Large intestine (tissue), 3 donors: ENCODE measurements at regions not wholly inside any gene's neighbourhood (a gene's known extent, or its start where the extent isn't known, plus 50 kb on each side); places are given as distances from the start of the nearest gene placed in this dataset.

Source experiments
- DNase-seq, 2 donors: peaks; one replicate each; pipeline versions ENCODE4 v3.0.0 to v3.0.0-alpha.2; 2013
- H3K27ac ChIP-seq: one replicate; pipeline ENCODE4 v1.5.1; 2013; ENCODE audit warnings: low read length
- H3K27me3 ChIP-seq: 2 replicates; pipeline ENCODE4 v1.6.1; 2013; ENCODE audit warnings: low read length; ENCODE audit not compliant: control insufficient read depth, insufficient read depth
- H3K36me3 ChIP-seq: 2 replicates; pipeline ENCODE4 v1.6.1; 2013; ENCODE audit warnings: low read length; ENCODE audit not compliant: control insufficient read depth, insufficient read depth
- H3K4me1 ChIP-seq: one replicate; pipeline ENCODE4 v1.6.1; 2013; ENCODE audit warnings: low read length; ENCODE audit not compliant: control insufficient read depth, insufficient read depth
- H3K4me3 ChIP-seq: one replicate; pipeline ENCODE4 v1.5.1; 2013; ENCODE audit warnings: low read length
- H3K9me3 ChIP-seq: one replicate; pipeline ENCODE4 v1.6.1; 2013; ENCODE audit warnings: mild to moderate bottlenecking, low read depth, low read length, moderate library complexity; ENCODE audit not compliant: control insufficient read depth
- WGBS: methylation state at CpG from one replicate; pipeline ENCODE4 v1.1.5; 2013; ENCODE audit warnings: low lambda C conversion rate; ENCODE audit not compliant: insufficient coverage; 5-methylcytosine and 5-hydroxymethylcytosine counted together

DNA sequence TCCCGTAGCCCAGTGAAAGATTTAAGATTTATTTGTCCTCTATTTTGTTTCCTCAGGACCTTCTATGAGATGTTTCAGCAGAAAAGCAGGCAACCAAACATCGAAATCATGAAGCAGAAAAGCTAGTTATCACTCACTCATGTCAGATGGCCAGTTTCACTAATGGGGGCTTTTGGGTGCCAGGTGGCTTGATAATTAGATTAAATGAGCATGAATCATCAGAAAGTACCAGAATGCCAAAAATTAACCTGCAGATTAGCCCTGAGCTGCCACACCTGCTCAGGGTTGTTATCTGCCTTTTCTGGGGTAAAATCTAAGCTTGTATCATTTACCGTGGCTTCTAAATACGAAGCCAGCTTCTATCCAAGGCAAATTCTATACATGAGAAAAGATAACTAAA, 1017.5 kb downstream of the XPNPEP1 start:
- no peaks in the 10 kb centered on the region for H3K4me1 ChIP-seq
- H3K36me3 ChIP-seq = no peaks in the 10 kb centered on the region
- H3K9me3 ChIP-seq = no peaks in the 10 kb centered on the region
- WGBS = 71% methylated on average over 1 of the region's 4 CpGs
- H3K4me3 ChIP-seq = no peak overlapping the region
- no peaks in the 10 kb centered on the region for H3K27me3 ChIP-seq
- DNase-seq = no peak
- no peak overlapping the region for H3K27ac ChIP-seq

DNA sequence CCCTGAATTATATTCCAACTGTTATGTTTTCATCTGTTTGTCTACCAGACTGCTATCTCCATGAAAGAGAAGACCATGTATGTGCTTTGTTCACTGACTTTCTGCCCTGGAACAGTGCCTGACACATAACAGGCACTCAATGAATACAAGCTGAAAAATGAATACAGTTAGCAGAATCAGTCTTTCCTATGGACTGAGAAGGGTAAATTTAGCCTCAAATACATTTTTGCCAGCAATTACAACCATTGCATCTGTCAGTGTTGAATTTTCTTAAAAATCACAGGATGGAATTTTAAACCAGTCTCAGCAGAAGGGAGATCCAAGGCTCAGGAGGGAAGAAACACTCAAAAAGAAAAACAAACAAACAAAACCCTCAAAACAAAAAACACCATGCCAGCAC, 1018.1 kb downstream of the XPNPEP1 start:
- no peaks in the 10 kb centered on the region for H3K9me3 ChIP-seq
- no peak overlapping the region for H3K27ac ChIP-seq
- no peak for DNase-seq
- no peaks in the 10 kb centered on the region for H3K27me3 ChIP-seq
- no peak overlapping the region for H3K4me3 ChIP-seq
- no peaks in the 10 kb centered on the region for H3K36me3 ChIP-seq
- no peaks in the 10 kb centered on the region for H3K4me1 ChIP-seq

DNA sequence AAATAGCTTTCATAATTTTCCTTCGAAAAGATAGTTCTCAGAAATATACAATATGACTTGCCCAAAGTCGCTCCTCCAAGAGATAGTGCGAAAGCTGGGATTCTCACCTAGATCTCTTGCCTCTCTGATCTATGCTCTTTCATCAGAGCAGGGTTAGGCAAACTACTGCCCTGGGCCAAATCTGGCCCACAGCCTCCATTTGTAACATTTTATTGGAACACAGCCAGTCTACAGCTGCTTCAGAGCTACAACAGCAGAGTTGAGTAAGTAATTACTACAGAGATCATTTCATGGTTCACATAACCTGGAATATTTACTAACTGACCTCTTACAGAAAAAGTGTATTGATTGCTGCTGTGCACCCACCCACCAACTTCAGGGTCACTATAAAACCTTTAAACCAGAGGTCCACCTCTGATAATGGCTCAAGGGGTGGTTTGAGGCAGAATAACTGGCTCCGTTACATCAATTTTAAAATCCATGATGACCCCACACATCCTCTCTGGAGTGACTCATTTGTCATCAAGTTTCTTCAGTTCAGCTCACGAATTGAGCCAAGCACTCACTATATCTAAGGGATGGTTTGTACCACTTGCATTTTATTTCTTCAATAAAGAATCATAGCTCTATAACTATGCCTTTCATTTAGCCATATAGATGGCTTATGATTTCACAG, 1019.0 kb downstream of the XPNPEP1 start:
- Histone ChIP-seq H3K27ac (no peak overlapping the region), H3K9me3 (no peaks in the 10 kb centered on the region), H3K36me3 (no peaks in the 10 kb centered on the region), H3K4me3 (no peak overlapping the region), H3K4me1 (no peaks in the 10 kb centered on the region), H3K27me3 (no peaks in the 10 kb centered on the region)
- no CpG with 5 or more reads among the region's 5 CpGs for WGBS
- DNase-seq = no peak

DNA sequence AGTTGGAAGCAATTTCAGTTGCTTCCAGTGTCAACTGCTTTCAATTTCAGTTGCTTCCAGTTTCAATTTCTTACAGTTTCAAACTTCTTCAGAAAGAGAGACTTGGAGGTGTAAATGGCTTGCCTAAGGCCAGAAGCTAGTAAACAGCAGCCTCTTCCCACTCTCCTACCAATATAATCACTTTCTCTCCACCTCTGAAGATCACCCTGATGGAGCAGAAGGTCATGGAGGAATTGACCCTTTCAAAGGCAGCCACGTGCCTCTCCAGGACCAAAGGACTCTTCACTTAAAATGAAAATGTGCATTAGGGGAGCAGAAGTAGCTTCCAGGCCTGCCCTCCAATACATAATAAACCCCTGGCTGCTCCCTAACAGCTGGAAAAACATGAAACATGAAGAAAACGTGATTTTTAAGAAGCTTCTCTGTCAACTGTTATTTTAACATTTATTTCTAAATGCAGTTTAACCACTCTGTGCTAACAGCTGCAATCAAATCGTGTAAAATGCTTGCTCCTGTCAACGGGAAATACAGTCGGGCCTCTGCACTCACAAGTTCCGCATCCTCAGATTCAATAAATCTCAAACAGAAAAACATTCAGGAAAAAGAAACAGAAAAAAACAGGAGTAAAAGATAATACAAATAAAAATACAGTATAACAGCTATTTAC, 1020.6 kb downstream of the XPNPEP1 start:
- Histone ChIP-seq H3K36me3 (no peaks in the 10 kb centered on the region), H3K4me3 (no peak overlapping the region), H3K9me3 (no peaks in the 10 kb centered on the region), H3K27ac (no peak overlapping the region), H3K4me1 (no peaks in the 10 kb centered on the region), H3K27me3 (no peaks in the 10 kb centered on the region)
- DNase-seq = no peak
- 93% methylated on average over 4 of the region's 6 CpGs for WGBS

DNA sequence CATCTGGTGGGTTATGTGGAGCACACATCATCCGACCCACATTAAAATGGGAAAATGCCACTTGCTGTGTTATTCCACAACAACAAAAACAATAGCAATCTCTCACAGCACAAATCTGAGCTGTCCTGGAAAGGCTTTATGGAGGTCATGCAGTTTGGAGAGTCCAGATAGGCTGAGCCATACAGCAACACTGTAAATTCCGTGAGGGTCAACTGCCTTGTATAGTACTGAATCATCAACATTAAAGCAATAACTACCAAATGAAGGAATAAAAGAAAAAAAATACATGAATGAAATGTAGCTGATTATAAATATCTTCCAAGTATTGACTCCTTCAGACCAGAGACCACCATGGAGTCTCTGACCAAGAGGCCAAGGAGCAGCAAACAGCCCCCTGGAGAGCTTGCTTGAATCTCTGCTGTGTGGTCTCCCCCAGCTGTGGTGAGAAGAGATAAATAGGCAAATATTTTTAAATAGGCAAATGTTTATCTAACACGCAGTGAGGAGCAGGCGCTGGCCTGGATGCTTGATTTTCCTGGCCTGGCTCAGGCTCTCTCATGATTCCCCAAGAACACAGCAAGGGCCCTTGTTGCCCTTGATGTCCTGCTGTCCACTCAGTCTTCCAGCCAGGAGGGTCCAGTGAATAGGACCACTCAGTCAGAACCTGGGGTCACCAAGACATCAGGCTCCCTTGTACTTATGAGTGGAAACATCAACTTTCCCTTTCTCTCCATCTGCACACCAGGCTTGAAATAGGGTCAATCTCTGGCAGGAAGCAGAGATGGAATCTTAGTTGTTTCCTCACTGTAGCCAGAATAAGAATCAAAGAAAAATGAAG, 1021.3 kb downstream of the XPNPEP1 start:
- Histone ChIP-seq H3K27me3 (no peaks in the 10 kb centered on the region), H3K4me1 (no peaks in the 10 kb centered on the region), H3K36me3 (no peaks in the 10 kb centered on the region), H3K4me3 (no peak overlapping the region), H3K9me3 (no peaks in the 10 kb centered on the region), H3K27ac (no peak overlapping the region)
- DNase-seq = peak in 1 of 2 donors; percentile 9
- WGBS = 100% methylated on average over 1 of the region's 4 CpGs

DNA sequence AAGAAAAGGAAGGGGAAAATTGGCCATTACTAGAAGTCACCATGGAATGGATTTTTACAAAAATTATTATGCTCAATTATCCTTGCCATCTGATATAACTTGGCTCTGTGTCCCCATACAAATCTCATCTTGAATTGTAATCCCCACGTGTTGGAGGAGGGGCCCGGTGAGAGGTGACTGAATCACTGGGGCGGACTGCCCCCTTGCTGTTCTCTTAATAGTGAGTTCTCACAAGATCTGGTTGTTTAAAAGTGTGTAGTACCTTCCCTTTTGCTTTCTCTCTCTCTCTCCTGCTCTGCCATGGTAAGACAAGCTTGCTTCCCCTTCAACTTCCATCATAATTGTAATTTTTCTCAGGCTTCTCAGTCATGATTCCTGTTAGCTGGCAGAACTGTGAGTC, 1023.6 kb downstream of the XPNPEP1 start:
- no peaks in the 10 kb centered on the region for H3K9me3 ChIP-seq
- no peak for DNase-seq
- 80% methylated on average over 1 of the region's 3 CpGs for WGBS

DNA sequence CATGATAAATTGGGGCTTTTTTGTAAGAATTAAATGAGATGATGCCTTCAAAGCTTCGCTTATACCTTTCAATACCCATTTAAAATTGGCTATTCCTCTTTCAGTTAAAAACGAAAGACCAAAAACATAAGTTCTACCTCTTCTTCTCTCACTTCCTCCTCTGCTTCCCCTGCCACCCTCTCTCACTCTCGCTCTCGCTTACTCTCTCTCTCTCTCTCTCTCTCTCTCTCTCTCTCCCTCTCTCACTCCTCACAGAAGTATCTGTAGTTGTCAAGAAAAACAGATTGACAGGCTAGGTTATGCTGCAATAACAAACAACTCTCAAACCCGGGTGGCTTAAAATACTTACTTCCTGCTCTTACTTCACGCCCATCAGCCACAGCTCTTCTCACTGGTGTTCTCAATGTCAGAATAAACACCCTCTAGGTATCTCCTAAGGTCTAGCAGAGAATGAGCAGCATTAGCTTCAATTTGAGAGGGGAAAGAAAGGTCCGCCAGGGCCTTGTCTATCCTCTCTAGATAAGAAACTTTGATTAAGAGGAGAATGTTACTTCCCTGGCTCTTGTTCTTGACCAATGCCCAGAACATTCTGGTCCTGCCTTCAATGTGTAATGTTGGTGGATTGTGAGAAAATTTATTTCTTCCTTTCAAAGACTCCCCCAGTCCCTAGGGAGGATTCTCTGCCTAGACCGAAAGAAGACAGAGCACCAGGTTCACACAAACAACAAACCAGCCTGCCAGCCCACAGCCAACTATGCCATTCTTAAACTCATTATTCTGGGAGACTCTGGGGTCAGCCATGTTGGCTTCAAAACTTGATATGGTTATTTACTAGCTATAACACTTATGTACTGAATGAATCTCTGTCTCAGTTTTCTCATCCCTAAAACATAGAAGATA, 1028.7 kb downstream of the XPNPEP1 start:
- Histone ChIP-seq H3K9me3 (no peaks in the 10 kb centered on the region), H3K4me3 (no peak overlapping the region), H3K27me3 (no peaks in the 10 kb centered on the region), H3K36me3 (no peaks in the 10 kb centered on the region), H3K27ac (no peak overlapping the region), H3K4me1 (no peaks in the 10 kb centered on the region)
- no peak for DNase-seq
- 93% methylated on average over 3 of the region's 8 CpGs for WGBS

More for the DNA sequence above, 1023.6 kb downstream of the XPNPEP1 start:
- H3K4me3 ChIP-seq = no peak overlapping the region
- H3K4me1 ChIP-seq = no peaks in the 10 kb centered on the region
- no peaks in the 10 kb centered on the region for H3K36me3 ChIP-seq
- H3K27me3 ChIP-seq = no peaks in the 10 kb centered on the region
- no peak overlapping the region for H3K27ac ChIP-seq

DNA sequence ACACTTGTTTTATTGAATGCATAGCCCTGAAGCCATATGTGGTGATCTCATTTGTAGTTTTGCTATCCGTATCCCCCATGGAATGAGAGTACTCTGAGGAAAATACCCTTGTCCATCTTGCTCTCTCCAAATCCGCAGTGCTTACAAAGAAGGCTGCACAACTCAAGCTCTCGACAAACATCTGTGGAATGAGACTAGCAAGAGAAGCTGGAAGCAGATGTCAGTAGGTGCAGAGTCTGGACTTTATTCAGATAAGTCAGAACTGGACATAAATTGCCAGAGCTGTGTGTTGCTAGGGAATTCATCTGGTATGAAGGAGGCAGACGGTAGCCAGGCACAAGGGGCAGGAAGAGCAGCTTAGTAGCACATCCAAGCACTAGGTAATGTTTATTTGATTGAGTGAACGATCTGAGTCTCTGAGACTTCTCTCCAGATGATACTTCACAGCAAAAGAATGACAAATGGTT, 1046.2 kb downstream of the XPNPEP1 start:
- Histone ChIP-seq H3K27me3 (no peaks in the 10 kb centered on the region), H3K27ac (no peak overlapping the region), H3K9me3 (no peaks in the 10 kb centered on the region), H3K4me1 (no peaks in the 10 kb centered on the region), H3K4me3 (no peak overlapping the region), H3K36me3 (no peaks in the 10 kb centered on the region)
- WGBS = 20% methylated on average over 1 of the region's 5 CpGs
- no peak for DNase-seq

DNA sequence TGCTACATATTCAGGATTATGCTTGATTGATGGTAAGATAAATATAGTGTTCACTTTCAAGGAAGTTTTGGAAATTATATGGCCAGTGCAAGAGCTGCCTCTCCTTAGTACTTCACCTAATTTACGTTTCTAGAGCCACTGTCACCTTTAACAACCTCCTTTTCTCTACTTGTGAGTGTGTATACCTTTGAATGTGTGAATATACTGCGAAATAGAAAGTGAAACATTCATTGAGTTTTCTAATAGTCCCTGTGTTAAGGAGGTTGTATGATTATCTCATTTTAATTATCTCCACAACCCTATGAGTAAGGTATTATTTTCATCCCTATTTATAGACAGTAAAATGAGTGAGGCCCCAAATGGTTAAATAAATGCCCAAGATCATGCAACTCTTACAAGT, 1050.5 kb downstream of the XPNPEP1 start:
- Histone ChIP-seq H3K9me3 (no peaks in the 10 kb centered on the region), H3K4me3 (no peak overlapping the region), H3K36me3 (no peaks in the 10 kb centered on the region), H3K27me3 (no peaks in the 10 kb centered on the region), H3K27ac (no peak overlapping the region), H3K4me1 (no peaks in the 10 kb centered on the region)
- 92% methylated on average over 2 of the region's 2 CpGs for WGBS
- DNase-seq = no peak

DNA sequence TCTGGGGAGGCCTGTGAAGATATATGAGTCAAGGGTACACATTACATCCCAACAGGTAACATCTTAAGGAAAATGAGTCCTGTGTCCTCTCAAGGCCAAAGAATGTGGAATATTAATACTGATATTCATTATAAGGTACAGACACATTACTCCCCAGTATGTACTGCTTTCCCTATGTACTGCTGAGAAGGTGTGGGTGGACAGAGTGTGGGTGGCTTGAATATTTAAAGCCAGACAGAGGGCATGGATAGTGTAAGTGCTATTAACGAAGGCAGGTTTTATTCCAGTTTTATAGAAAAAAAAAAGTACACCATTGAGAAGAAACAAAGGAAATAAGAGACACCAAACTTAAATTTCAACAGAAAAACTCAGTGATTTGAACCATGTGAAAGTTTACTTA, 1054.4 kb downstream of the XPNPEP1 start:
- no peak overlapping the region for H3K4me3 ChIP-seq
- WGBS = no CpG with 5 or more reads among the region's 1 CpG

More for the DNA sequence above, 1054.4 kb downstream of the XPNPEP1 start:
- H3K36me3 ChIP-seq = no peaks in the 10 kb centered on the region
- H3K9me3 ChIP-seq = no peaks in the 10 kb centered on the region
- no peaks in the 10 kb centered on the region for H3K27me3 ChIP-seq
- H3K27ac ChIP-seq = no peak overlapping the region
- H3K4me1 ChIP-seq = no peaks in the 10 kb centered on the region
- no peak for DNase-seq
